Mammary epithelial cell (primary cell): ENCODE measurements at regions not wholly inside any gene's neighbourhood (a gene's known extent, or its start where the extent isn't known, plus 50 kb on each side); places are given as distances from the start of the nearest gene placed in this dataset.

Experiments
- EZH2 ChIP-seq: IDR thresholded peaks from 2 replicates; pipeline ENCODE4 v1.6.1; 2012; ENCODE audit warnings: low read length, inconsistent platforms, borderline replicate concordance
- TF ChIP-seq, protein P1 (sequence below), 2 donors: IDR thresholded peaks in 1 of 2; conservative IDR thresholded peaks in 1 of 2; 2 replicates each; pipeline ENCODE4 v1.5.1; 2011 to 2012; ENCODE audit warnings: inconsistent platforms in 2 of 2, low read length in 2 of 2, mild to moderate bottlenecking in 2 of 2, control low read depth in 1 of 2, low read depth in 1 of 2; ENCODE audit not compliant: insufficient read depth in 1 of 2; ENCODE audit errors: extremely low read depth in 1 of 2

DNA sequence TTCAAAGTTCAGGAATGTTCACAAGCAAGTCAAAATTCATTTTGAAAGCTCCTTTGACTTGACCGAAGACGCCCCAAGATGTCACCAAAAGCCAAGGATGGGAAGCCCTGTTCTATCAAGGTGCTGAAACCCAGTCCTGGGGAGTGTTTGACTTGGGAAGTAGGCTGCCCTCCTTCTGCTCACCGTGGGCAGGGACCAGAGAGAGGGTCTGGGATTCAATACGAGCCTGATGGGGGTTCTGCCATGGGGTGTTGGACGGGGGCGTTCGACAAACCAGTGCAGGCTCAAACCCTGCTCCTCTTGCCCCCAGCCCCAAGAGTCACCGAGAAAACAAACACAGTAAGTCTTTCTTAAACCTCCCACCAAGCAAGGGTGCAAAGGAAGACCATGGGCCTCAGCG is 150.1 kb upstream of the DIO3 start:
- TF ChIP-seq, protein P1, sequence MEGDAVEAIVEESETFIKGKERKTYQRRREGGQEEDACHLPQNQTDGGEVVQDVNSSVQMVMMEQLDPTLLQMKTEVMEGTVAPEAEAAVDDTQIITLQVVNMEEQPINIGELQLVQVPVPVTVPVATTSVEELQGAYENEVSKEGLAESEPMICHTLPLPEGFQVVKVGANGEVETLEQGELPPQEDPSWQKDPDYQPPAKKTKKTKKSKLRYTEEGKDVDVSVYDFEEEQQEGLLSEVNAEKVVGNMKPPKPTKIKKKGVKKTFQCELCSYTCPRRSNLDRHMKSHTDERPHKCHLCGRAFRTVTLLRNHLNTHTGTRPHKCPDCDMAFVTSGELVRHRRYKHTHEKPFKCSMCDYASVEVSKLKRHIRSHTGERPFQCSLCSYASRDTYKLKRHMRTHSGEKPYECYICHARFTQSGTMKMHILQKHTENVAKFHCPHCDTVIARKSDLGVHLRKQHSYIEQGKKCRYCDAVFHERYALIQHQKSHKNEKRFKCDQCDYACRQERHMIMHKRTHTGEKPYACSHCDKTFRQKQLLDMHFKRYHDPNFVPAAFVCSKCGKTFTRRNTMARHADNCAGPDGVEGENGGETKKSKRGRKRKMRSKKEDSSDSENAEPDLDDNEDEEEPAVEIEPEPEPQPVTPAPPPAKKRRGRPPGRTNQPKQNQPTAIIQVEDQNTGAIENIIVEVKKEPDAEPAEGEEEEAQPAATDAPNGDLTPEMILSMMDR (conservative IDR thresholded peaks at IDR 0.05 in 1 of 2, IDR thresholded peaks at IDR 0.05 in 1 of 2; ENCODE audit: extremely low read depth in 1 of 2, insufficient read depth in 1 of 2, low read depth in 1 of 2, low read length in 2 of 2) = no peak
- TF ChIP-seq EZH2 = no peak
